ENCODE measurements at regions not wholly inside any gene's neighbourhood (a gene's known extent, or its start where the extent isn't known, plus 50 kb on each side); places are given as distances from the start of the nearest gene placed in this dataset.

GRCh38 chr1:222416001-222416791 lies 131.7 kb downstream of the HHIPL2 start:
- H3K4me1 ChIP-seq (ENCODE audit: control insufficient read depth in 1 of 2, insufficient read depth in 1 of 2, low read depth in 1 of 2, low read length in 1 of 2): no peaks in the 10 kb centered on the region
- no peak overlapping the region for H3K27ac ChIP-seq
- no peaks in the 10 kb centered on the region for H3K36me3 ChIP-seq
- no peaks in the 10 kb centered on the region for H3K9me3 ChIP-seq
- no peak for TF ChIP-seq CTCF (IDR thresholded peaks at IDR 0.05)
- no peak overlapping the region for H3K4me3 ChIP-seq (ENCODE audit: low read depth in 1 of 2, low read length in 1 of 2)
- H3K27me3 ChIP-seq: no peaks in the 10 kb centered on the region

GRCh38 chr1:222415441-222415840 lies 132.5 kb downstream of the HHIPL2 start:
- Histone ChIP-seq H3K27ac (no peak overlapping the region), H3K27me3 (no peaks in the 10 kb centered on the region), H3K9me3 (no peaks in the 10 kb centered on the region), H3K4me3 (ENCODE audit: low read depth in 1 of 2, low read length in 1 of 2) (no peak overlapping the region), H3K36me3 (no peaks in the 10 kb centered on the region), H3K4me1 (ENCODE audit: control insufficient read depth in 1 of 2, insufficient read depth in 1 of 2, low read depth in 1 of 2, low read length in 1 of 2) (no peaks in the 10 kb centered on the region)
- TF ChIP-seq CTCF (IDR thresholded peaks at IDR 0.05): no peak

- H3K36me3 ChIP-seq: no peaks in the 10 kb centered on the region
- no peak for TF ChIP-seq CTCF (IDR thresholded peaks at IDR 0.05)
- no peak overlapping the region for H3K4me3 ChIP-seq (ENCODE audit: low read depth in 1 of 2, low read length in 1 of 2)
- no peaks in the 10 kb centered on the region for H3K4me1 ChIP-seq (ENCODE audit: control insufficient read depth in 1 of 2, insufficient read depth in 1 of 2, low read depth in 1 of 2, low read length in 1 of 2)
- no peaks in the 10 kb centered on the region for H3K27me3 ChIP-seq
- H3K9me3 ChIP-seq: no peaks in the 10 kb centered on the region
- H3K27ac ChIP-seq: no peak overlapping the region
Observed at GRCh38 chr1:222413991-222414549, 133.8 kb downstream of the HHIPL2 start.

- no peak overlapping the region for H3K4me3 ChIP-seq (ENCODE audit: low read depth in 1 of 2, low read length in 1 of 2)
- no peaks in the 10 kb centered on the region for H3K9me3 ChIP-seq
- TF ChIP-seq CTCF (IDR thresholded peaks at IDR 0.05): no peak
- no peaks in the 10 kb centered on the region for H3K4me1 ChIP-seq (ENCODE audit: control insufficient read depth in 1 of 2, insufficient read depth in 1 of 2, low read depth in 1 of 2, low read length in 1 of 2)
- no peak overlapping the region for H3K27ac ChIP-seq
- no peaks in the 10 kb centered on the region for H3K36me3 ChIP-seq
- no peaks in the 10 kb centered on the region for H3K27me3 ChIP-seq
Observed at GRCh38 chr1:222413436-222413835, 134.5 kb downstream of the HHIPL2 start.

GRCh38 chr1:222404710-222405109 lies 143.2 kb downstream of the HHIPL2 start:
- H3K4me3 ChIP-seq (ENCODE audit: low read depth in 1 of 2, low read length in 1 of 2): no peak overlapping the region
- H3K27me3 ChIP-seq: no peaks in the 10 kb centered on the region
- no peaks in the 10 kb centered on the region for H3K4me1 ChIP-seq (ENCODE audit: control insufficient read depth in 1 of 2, insufficient read depth in 1 of 2, low read depth in 1 of 2, low read length in 1 of 2)
- no peak for TF ChIP-seq CTCF (IDR thresholded peaks at IDR 0.05)
- no peaks in the 10 kb centered on the region for H3K9me3 ChIP-seq
- no peaks in the 10 kb centered on the region for H3K36me3 ChIP-seq
- H3K27ac ChIP-seq: no peak overlapping the region

Measured in neutrophil (primary cell).